Prostate gland (tissue), 2 donors: ENCODE measurements at regions not wholly inside any gene's neighbourhood (a gene's known extent, or its start where the extent isn't known, plus 50 kb on each side); places are given as distances from the start of the nearest gene placed in this dataset.
"Not testable (repeated sequence)": the region's sequence is repeated elsewhere in the genome, so short reads cannot be mapped to it uniquely, and the experiment has no call there.

Experiments used
- DNase-seq: peaks from one replicate; pipeline ENCODE4 v3.0.0-alpha.2; 2019; ENCODE audit warnings: low spot score
- H3K27ac ChIP-seq, 2 donors: fragments of 200-600 bp; sonication (generic); 2 replicates each; pipeline ENCODE4 v1.5.1; 2017 to 2019
- H3K27me3 ChIP-seq: fragments of 200-600 bp; sonication (generic); replicated peaks from 2 replicates; pipeline ENCODE4 v1.5.1; 2019; ENCODE audit not compliant: insufficient read depth
- H3K36me3 ChIP-seq, 2 donors: fragments of 200-600 bp; sonication (generic); 1 replicate in 1 of 2; 2 replicates in 1 of 2; pipeline versions ENCODE4 v1.5.1 to v1.8.1; 2017 to 2019
- H3K4me1 ChIP-seq: fragments of 200-600 bp; sonication (generic); replicated peaks from 2 replicates; pipeline ENCODE4 v1.5.1; 2019
- H3K4me3 ChIP-seq, 2 donors: fragments of 200-600 bp; sonication (generic); 2 replicates each; pipeline ENCODE4 v1.5.1; 2017 to 2019
- H3K9me3 ChIP-seq: fragments of 200-600 bp; sonication (generic); 2 replicates; pipeline ENCODE4 v1.5.1; 2017
- POLR2A ChIP-seq: fragments of 450-650 bp; IDR thresholded peaks from one replicate; pipeline ENCODE4 v1.6.1; 2016; ENCODE audit warnings: antibody characterized with exemption, mild to moderate bottlenecking
- POLR2AphosphoS5 ChIP-seq: sonication (generic); formaldehyde crosslinking; IDR thresholded peaks from one replicate; pipeline ENCODE4 v1.6.1; 2017; ENCODE audit warnings: antibody characterized with exemption
- WGBS: methylation state at CpG from one replicate; pipeline ENCODE4 v1.1.5; 2018; 5-methylcytosine and 5-hydroxymethylcytosine counted together
- intact Hi-C: fragments of 100-400 bp; cut with DNase I; formaldehyde crosslinking; loops from one replicate; pipeline ENCODE4 v1.14.2; 2022
- TF ChIP-seq, protein P1 (sequence below), 4 experiments: fragments of 200-600 bp in 2 of 4; fragments of 450-650 bp in 2 of 4; sonication (generic) in 2 of 4; IDR thresholded peaks; 1 replicate in 3 of 4; 2 replicates in 1 of 4; pipeline ENCODE4 v1.5.1; 2016 to 2019; ENCODE audit warnings: antibody characterized with exemption in 4 of 4, mild to moderate bottlenecking in 2 of 4, moderate library complexity in 2 of 4

DNA sequence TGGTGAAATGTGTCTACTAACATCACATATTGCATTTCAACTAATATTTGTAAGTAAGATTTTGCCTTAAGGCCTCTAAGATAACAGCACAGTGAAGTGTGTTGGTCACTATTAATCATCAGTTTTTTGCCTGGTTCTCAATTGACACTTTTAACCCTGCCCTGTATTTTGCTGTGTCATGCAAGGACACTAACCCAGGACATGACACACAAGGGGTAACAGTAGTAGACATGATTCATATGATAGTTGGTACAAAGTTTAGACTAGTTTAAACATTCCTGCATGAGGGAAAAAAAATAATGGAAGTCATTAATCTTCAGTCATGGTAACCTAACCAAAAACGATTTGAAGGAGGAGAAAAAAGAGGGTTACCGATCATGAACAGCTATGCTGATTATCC lies 207.0 kb downstream of the DEPDC1B start:
- no peaks in the 10 kb centered on the region for H3K27me3 ChIP-seq
- H3K9me3 ChIP-seq = no peaks in the 10 kb centered on the region
- H3K27ac ChIP-seq = no peak overlapping the region
- no peak for DNase-seq
- H3K4me1 ChIP-seq = no peaks in the 10 kb centered on the region
- intact Hi-C loops = no loop called here
- TF ChIP-seq, protein P1, sequence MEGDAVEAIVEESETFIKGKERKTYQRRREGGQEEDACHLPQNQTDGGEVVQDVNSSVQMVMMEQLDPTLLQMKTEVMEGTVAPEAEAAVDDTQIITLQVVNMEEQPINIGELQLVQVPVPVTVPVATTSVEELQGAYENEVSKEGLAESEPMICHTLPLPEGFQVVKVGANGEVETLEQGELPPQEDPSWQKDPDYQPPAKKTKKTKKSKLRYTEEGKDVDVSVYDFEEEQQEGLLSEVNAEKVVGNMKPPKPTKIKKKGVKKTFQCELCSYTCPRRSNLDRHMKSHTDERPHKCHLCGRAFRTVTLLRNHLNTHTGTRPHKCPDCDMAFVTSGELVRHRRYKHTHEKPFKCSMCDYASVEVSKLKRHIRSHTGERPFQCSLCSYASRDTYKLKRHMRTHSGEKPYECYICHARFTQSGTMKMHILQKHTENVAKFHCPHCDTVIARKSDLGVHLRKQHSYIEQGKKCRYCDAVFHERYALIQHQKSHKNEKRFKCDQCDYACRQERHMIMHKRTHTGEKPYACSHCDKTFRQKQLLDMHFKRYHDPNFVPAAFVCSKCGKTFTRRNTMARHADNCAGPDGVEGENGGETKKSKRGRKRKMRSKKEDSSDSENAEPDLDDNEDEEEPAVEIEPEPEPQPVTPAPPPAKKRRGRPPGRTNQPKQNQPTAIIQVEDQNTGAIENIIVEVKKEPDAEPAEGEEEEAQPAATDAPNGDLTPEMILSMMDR (IDR thresholded peaks at IDR 0.05) = no peak
- TF ChIP-seq POLR2AphosphoS5 (no peak), POLR2A (no peak)
- 62% methylated on average over 2 of the region's 2 CpGs for WGBS
- no peak overlapping the region for H3K4me3 ChIP-seq
- H3K36me3 ChIP-seq = no peaks in the 10 kb centered on the region

DNA sequence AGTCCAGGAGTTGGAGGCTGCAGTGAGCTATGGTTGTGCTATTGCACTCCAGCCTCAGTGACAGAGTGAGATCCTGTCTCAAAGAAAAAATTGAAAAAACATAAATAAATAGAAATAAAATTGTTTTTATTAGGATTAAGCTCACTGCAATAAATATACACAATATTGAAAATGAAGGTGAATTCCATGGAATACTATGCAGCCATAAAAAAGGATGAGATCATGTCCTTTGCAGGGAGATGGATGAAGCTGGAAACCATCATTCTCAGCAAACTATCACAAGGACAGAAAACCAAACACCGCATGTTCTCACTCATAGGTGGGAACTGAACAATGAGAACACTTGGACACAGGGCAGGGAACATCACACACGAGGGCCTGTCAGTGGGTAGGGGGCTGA lies 207.6 kb downstream of the DEPDC1B start:
- H3K4me3 ChIP-seq, H3K27me3 ChIP-seq, H3K4me1 ChIP-seq, DNase-seq, H3K36me3 ChIP-seq, H3K27ac ChIP-seq, intact Hi-C loops, H3K9me3 ChIP-seq: not testable (repeated sequence)
- WGBS = 96% methylated on average over 2 of the region's 2 CpGs

DNA sequence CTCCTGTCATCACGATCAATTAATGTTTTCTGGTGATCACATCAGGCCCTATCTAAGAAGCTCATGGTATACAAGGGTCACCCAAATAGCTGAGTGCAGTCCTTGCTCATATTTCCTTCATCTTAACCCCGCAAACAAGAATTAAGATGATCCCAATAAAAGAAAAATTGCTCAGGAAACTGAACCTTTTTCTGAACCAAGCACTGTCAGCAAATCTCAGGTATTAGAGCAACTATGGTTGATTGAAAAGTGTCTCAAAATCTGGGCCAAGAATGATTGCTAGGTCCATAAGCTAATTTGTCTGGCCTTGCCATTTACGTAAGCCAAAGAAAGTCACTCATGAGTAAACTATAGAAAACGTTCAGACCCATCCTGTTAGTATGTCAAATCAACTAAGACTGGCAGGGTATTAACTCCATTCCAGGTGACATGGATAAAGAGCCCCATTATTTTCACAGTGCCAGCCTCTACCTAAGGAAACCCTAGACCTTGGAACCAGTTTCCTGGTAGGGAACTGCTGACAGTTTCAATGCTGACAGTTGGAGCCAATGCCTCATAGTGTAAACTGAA lies 209.3 kb downstream of the DEPDC1B start:
- 50% methylated on average over 4 of the region's 4 CpGs for WGBS
- peak; percentile 16 for DNase-seq
- H3K36me3 ChIP-seq = no peaks in the 10 kb centered on the region
- no peak overlapping the region for H3K4me3 ChIP-seq
- peak overlapping the region; percentile 73 to 79 for H3K27ac ChIP-seq
- no peak for TF ChIP-seq POLR2A
- TF ChIP-seq POLR2AphosphoS5 = peak; percentile 54
- H3K4me1 ChIP-seq = no peaks in the 10 kb centered on the region
- H3K27me3 ChIP-seq = no peaks in the 10 kb centered on the region
- intact Hi-C loops = no loop called here
- no peaks in the 10 kb centered on the region for H3K9me3 ChIP-seq

DNA sequence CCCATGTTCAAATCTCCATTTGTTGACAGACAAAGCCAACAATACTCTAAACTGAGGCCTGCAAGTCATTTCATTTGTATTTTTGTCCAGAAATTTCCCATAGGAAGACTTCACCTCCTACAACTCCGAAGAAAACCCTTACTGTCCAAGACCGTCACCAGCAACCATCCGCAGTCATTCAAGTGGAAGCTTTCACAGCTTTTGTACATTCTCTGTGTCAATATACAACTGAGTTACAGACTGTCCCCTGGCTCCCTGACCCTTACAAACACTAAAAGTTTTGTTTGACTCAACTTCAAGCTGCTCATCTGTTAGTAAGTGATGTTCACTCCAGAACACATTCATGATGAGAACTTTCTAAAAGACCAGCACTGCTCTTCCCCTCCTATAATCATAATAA lies 210.1 kb downstream of the DEPDC1B start:
- DNase-seq = peak; percentile 32
- Histone ChIP-seq H3K4me3 (peak overlapping the region; percentile 45 to 46), H3K27me3 (no peaks in the 10 kb centered on the region), H3K36me3 (no peaks in the 10 kb centered on the region), H3K27ac (peak overlapping the region; percentile 73 to 79), H3K4me1 (no peaks in the 10 kb centered on the region), H3K9me3 (no peaks in the 10 kb centered on the region)
- WGBS = 51% methylated on average over 3 of the region's 3 CpGs
- peak; percentile 38 for TF ChIP-seq POLR2AphosphoS5
- no peak for TF ChIP-seq POLR2A
- intact Hi-C loops = no loop called here

DNA sequence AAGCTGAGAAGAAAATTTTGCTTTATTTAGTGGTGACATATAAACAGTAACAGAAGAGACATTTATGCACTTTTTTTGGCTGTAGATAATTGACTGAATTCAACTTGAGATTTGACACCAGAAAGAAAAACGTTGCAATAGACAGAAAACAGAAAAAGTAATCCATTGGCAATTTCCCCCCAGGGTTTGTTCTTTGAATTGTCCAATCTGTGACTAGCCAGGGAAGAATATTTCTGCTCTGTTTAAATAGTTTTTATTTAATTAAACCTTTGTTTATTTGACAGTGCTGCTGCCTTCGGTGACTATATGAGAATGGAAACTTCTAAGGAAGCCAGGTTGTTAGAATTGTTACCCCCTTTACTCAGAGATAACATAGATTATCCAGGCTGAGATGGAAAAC lies 210.6 kb downstream of the DEPDC1B start:
- Histone ChIP-seq H3K27ac (peak overlapping the region; percentile 73 to 79), H3K4me3 (peak overlapping the region; percentile 45 to 46), H3K9me3 (no peaks in the 10 kb centered on the region), H3K4me1 (no peaks in the 10 kb centered on the region), H3K36me3 (no peaks in the 10 kb centered on the region), H3K27me3 (no peaks in the 10 kb centered on the region)
- WGBS = 13% methylated on average over 2 of the region's 2 CpGs
- intact Hi-C loops = no loop called here
- DNase-seq = no peak
- TF ChIP-seq POLR2A = no peak
- no peak for TF ChIP-seq POLR2AphosphoS5
- TF ChIP-seq, protein P1 (IDR thresholded peaks at IDR 0.05) = no peak

DNA sequence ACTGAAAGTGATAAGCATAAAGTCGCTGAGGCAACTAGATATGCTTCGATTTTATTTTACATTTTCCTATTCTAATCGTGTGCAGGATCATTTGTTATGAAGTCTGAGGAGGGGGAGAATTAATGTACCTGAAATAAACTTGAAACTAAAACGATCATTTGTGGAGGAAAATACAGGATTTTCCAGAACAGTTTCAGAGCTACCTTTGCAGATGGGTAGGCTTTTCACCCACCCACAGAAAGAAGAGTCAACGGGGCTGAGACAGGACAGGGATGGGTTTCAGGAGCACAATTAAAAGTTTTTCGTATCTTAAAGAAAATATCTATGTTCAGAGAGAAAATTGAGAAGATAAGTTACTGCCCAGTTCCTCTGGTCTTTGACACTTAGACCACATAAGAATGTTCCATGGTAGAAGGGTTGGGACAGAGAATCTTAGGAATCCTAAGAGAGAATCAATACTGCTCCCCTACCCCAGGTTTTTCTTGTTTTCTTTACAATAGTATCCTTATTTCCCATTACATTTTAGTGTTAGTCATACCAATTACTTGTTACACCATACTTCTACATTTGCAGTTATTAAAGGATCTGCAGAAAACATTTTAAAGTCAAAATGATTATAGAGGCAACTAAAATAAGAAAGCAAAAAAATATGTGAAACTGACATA lies 211.4 kb downstream of the DEPDC1B start:
- TF ChIP-seq POLR2A (no peak), POLR2AphosphoS5 (no peak)
- TF ChIP-seq, protein P1 (IDR thresholded peaks at IDR 0.05) = no peak
- H3K4me1 ChIP-seq = no peaks in the 10 kb centered on the region
- no peak for DNase-seq
- H3K27me3 ChIP-seq = no peaks in the 10 kb centered on the region
- peak overlapping the region; percentile 45 to 46 for H3K4me3 ChIP-seq
- no peaks in the 10 kb centered on the region for H3K9me3 ChIP-seq
- peak overlapping the region; percentile 73 to 79 for H3K27ac ChIP-seq
- 30% methylated on average over 6 of the region's 6 CpGs for WGBS
- intact Hi-C loops = no loop called here
- H3K36me3 ChIP-seq = no peaks in the 10 kb centered on the region
